Type B pancreatic cell (in vitro differentiated cells): ENCODE measurements at regions not wholly inside any gene's neighbourhood (a gene's known extent, or its start where the extent isn't known, plus 50 kb on each side); places are given as distances from the start of the nearest gene placed in this dataset.

Experiments
- DNase-seq: peaks from one replicate; pipeline ENCODE4 v3.0.0; 2021; ENCODE audit warnings: mixed read lengths; ENCODE audit not compliant: unreplicated experiment; ENCODE audit errors: extremely low spot score
- H3K27ac Mint-ChIP-seq: 2 replicates; pipeline ENCODE4 v1.8.0; 2021; ENCODE audit warnings: mild to moderate bottlenecking, mixed read lengths
- H3K27me3 Mint-ChIP-seq: 2 replicates; pipeline ENCODE4 v1.8.0; 2021; ENCODE audit warnings: mixed read lengths
- H3K36me3 Mint-ChIP-seq: 2 replicates; pipeline ENCODE4 v1.8.0; 2021; ENCODE audit warnings: mixed read lengths
- H3K4me1 Mint-ChIP-seq: one replicate; pipeline ENCODE4 v1.8.0; 2021; ENCODE audit warnings: mixed read lengths; ENCODE audit not compliant: unreplicated experiment
- H3K4me3 Mint-ChIP-seq: 2 replicates; pipeline ENCODE4 v1.8.0; 2021; ENCODE audit warnings: mild to moderate bottlenecking, mixed read lengths
- H3K9me3 Mint-ChIP-seq: 2 replicates; pipeline ENCODE4 v1.8.0; 2021; ENCODE audit warnings: mixed read lengths
- CTCF ChIP-seq: fragments of 200-600 bp; sonication (generic); conservative IDR thresholded peaks from 2 replicates; pipeline ENCODE4 v1.5.0; 2021; ENCODE audit warnings: antibody characterized with exemption, mild to moderate bottlenecking

DNA sequence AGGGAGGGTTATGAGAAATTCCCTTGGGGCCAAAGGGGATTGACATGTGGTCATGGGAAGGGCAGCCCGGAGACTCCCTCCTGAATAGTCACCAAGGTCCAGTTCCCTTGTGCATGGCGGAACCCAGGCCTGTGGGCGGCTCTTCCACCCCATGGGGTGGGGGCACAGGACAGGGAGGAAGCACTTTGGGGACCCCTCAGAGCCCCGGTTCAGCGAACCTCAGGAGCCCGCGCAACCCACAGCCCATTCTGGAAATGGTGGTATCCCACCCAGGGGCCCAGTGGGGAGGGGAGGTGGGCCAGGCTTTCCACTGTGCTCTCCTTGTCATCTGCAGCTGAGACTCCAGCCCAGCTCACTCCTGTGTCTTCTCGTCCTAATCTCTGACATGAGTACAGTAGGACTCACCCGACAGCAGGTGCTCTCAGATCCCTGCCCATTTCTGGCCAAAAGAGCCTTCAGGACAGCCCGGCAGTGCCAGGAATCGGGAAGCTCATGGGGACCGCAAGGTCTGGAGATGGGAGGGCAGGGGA is 255.2 kb upstream of the SFSWAP start:
- Mint-ChIP-seq H3K4me1 (peaks cover 5% of the 10 kb centered on the region), H3K9me3 (peaks cover 7% of the 10 kb centered on the region), H3K36me3 (no peaks in the 10 kb centered on the region), H3K27me3 (peaks cover 47% of the 10 kb centered on the region), H3K27ac (no peak overlapping the region), H3K4me3 (no peak overlapping the region)
- DNase-seq: no peak
- TF ChIP-seq CTCF: no peak

DNA sequence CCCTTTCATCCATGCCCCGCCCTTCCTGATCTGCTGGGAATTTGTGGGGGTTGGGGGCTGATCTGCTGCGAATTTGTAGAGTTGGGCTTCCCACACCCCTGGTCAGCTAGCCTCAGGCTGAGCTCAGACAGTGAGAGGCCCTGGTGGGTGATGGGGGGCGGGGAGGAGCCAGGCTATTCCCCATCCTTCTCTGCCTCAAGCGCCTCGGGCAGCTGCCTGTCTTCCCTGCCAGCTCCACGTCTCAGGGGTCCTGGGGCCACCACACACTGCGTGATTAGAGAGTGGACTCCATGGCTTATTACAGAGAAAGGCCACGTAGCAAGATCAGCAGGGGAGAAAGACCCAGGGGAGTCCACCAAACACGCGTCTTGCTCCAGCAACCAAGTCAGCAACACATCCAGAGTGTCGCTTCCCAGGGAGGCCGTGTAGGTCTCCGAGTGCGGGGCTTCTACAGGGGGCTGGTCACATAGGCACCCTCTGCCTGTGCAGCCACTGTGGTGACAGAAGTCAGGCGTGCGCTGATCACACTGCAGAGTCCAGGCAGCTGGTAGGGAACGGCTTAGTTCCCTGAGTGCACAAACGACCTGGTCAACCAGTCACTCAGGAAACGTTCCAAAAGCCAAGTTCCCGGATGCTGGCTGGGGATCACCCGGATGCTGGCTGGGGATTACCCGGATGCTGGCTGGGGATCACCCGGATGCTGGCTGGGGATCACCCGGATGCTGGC is 254.4 kb upstream of the SFSWAP start:
- Mint-ChIP-seq H3K36me3 (no peaks in the 10 kb centered on the region), H3K27ac (no peak overlapping the region), H3K27me3 (peaks cover 50% of the 10 kb centered on the region), H3K4me1 (peaks cover 5% of the 10 kb centered on the region), H3K4me3 (no peak overlapping the region), H3K9me3 (peaks cover 6% of the 10 kb centered on the region)
- no peak for DNase-seq
- no peak for TF ChIP-seq CTCF

DNA sequence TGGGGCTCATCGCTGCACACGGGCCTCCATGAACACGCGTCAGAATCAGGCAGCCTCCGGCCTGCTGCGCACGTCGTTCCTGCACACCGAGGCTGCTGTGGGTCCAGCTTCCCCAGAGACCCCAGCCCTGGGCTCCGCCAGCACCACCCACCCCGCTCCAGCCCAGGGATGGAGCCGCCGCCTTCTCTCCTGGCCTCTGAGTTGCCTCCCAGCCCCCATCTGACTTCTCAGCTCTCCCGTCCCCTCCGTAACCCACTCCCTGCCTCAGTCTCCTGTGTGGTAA is 253.9 kb upstream of the SFSWAP start:
- no peaks in the 10 kb centered on the region for H3K36me3 Mint-ChIP-seq
- no peak for DNase-seq
- H3K27ac Mint-ChIP-seq: no peak overlapping the region
- no peak overlapping the region for H3K4me3 Mint-ChIP-seq
- peaks cover 5% of the 10 kb centered on the region for H3K4me1 Mint-ChIP-seq
- TF ChIP-seq CTCF: no peak
- peaks cover 49% of the 10 kb centered on the region for H3K27me3 Mint-ChIP-seq
- peaks cover 2% of the 10 kb centered on the region for H3K9me3 Mint-ChIP-seq

- no peak for DNase-seq
Measured at GRCh38 chr12:131457331-131458047, 253.4 kb upstream of the SFSWAP start.

GRCh38 chr12:131458048-131458374 is 252.9 kb upstream of the SFSWAP start:
- no peak for TF ChIP-seq CTCF
- no peak for DNase-seq
- peaks cover 53% of the 10 kb centered on the region for H3K27me3 Mint-ChIP-seq
- H3K4me3 Mint-ChIP-seq: no peak overlapping the region
- H3K27ac Mint-ChIP-seq: no peak overlapping the region
- no peaks in the 10 kb centered on the region for H3K36me3 Mint-ChIP-seq
- H3K4me1 Mint-ChIP-seq: peaks cover 5% of the 10 kb centered on the region
- no peaks in the 10 kb centered on the region for H3K9me3 Mint-ChIP-seq

More at GRCh38 chr12:131457331-131458047, 253.4 kb upstream of the SFSWAP start:
- Mint-ChIP-seq H3K36me3 (no peaks in the 10 kb centered on the region), H3K4me1 (peaks cover 5% of the 10 kb centered on the region), H3K27me3 (peaks cover 50% of the 10 kb centered on the region), H3K9me3 (no peaks in the 10 kb centered on the region), H3K4me3 (no peak overlapping the region), H3K27ac (no peak overlapping the region)
- no peak for TF ChIP-seq CTCF
